GM11168 (cell line): ENCODE measurements at regions not wholly inside any gene's neighbourhood (a gene's known extent, or its start where the extent isn't known, plus 50 kb on each side); places are given as distances from the start of the nearest gene placed in this dataset.

Experiments used
- in situ Hi-C: fragments of 300-500 bp; cut with MboI; formaldehyde crosslinking; loops from one replicate; pipeline ENCODE4 v1.12.0; 2022; ENCODE audit warnings: low sequenced_read_pairs; ENCODE audit not compliant: unreplicated experiment

DNA sequence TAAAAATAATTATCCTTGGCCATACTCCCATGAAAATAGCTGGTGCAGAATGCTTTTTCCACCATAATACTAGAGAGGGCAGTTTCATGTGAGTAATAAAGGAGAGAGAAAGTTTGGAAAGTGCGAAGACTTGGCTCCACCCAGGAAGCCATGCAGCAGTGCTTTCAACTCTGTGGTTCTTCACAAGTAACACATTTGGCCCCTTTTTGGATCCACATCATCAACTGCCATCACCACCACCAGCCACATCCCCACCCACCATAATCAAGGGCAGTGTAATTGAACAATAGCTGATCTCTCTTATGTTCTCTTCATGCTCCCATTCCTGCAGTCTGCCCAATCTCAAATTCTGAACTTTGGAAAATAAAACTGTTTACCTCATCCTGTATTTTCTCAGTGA lies 637.3 kb downstream of the RPIA start:
- in situ Hi-C loops, result loop anchor here (10.0 kb wide), 1 partner anchor 516 kb away; no protein-coding TSS in a partner anchor
